Neural cell (in vitro differentiated cells): ENCODE measurements at regions not wholly inside any gene's neighbourhood (a gene's known extent, or its start where the extent isn't known, plus 50 kb on each side); places are given as distances from the start of the nearest gene placed in this dataset.

Experiments used
- H2AFZ ChIP-seq: fragments of 200-600, 300-800 bp; sonication (generic), shearing (Covaris generic); 2 replicates; pipeline ENCODE4 v1.6.0; 2014; ENCODE audit warnings: low read depth, mild to moderate bottlenecking, antibody characterized with exemption, low read length, moderate library complexity
- H3F3A ChIP-seq: fragments of 200-600 bp; shearing (Covaris generic); 2 replicates; pipeline ENCODE4 v1.6.1; 2016; ENCODE audit warnings: mild to moderate bottlenecking, moderate library complexity, mixed read lengths, antibody characterized with exemption, low read length; ENCODE audit not compliant: insufficient read depth, poor library complexity, severe bottlenecking
- H3K27ac ChIP-seq: fragments of 200-600, 300-800 bp; sonication (generic), shearing (Covaris generic); 2 replicates; pipeline ENCODE4 v1.5.1; 2014; ENCODE audit warnings: mild to moderate bottlenecking, low read length, moderate library complexity
- H3K27me3 ChIP-seq: fragments of 300-800, 200-600 bp; sonication (generic), shearing (Covaris generic); 2 replicates; pipeline ENCODE4 v1.6.0; 2014; ENCODE audit warnings: mild to moderate bottlenecking, low read depth, low read length, moderate library complexity; ENCODE audit not compliant: insufficient read depth
- H3K36me3 ChIP-seq: fragments of 300-800, 200-600 bp; sonication (generic), shearing (Covaris generic); 2 replicates; pipeline ENCODE4 v1.5.1; 2014; ENCODE audit warnings: mild to moderate bottlenecking, antibody characterized with exemption, low read length, moderate library complexity; ENCODE audit not compliant: insufficient read depth
- H3K4me2 ChIP-seq: fragments of 300-800, 200-600 bp; sonication (generic), shearing (Covaris generic); 2 replicates; pipeline ENCODE4 v1.6.0; 2014; ENCODE audit warnings: mild to moderate bottlenecking, low read length
- H3K4me3 ChIP-seq: fragments of 300-800, 200-600 bp; sonication (generic), shearing (Covaris generic); 2 replicates; pipeline ENCODE4 v1.5.1; 2014; ENCODE audit warnings: mild to moderate bottlenecking, low read length, moderate library complexity
- H3K79me2 ChIP-seq: fragments of 200-600 bp; shearing (Covaris generic); replicated peaks from 2 replicates; pipeline ENCODE4 v1.6.0; 2014; ENCODE audit warnings: mild to moderate bottlenecking, low read length, moderate library complexity; ENCODE audit not compliant: insufficient read depth
- H3K9ac ChIP-seq: fragments of 300-800, 200-600 bp; sonication (generic), shearing (Covaris generic); 2 replicates; pipeline ENCODE4 v1.6.1; 2016; ENCODE audit warnings: mild to moderate bottlenecking, low read length, mixed read lengths
- H3K9me2 ChIP-seq: fragments of 200-600 bp; shearing (Covaris generic); 2 replicates; pipeline ENCODE4 v1.6.1; 2016; ENCODE audit warnings: mild to moderate bottlenecking, low read length, mixed read lengths; ENCODE audit not compliant: insufficient read depth
- H3K9me3 ChIP-seq: fragments of 200-600, 300-800 bp; sonication (generic), shearing (Covaris generic); 2 replicates; pipeline ENCODE4 v1.6.1; 2016; ENCODE audit warnings: mild to moderate bottlenecking, mixed run types, low read length, moderate library complexity, mixed read lengths
- H4K20me1 ChIP-seq: fragments of 200-600 bp; shearing (Covaris generic); 2 replicates; pipeline ENCODE4 v1.6.1; 2016; ENCODE audit warnings: mild to moderate bottlenecking, mixed run types; ENCODE audit not compliant: insufficient read depth
- CTCF ChIP-seq: fragments of 450-650 bp; IDR thresholded peaks from 2 replicates; pipeline ENCODE4 v1.5.1; 2014; ENCODE audit warnings: antibody characterized with exemption, mild to moderate bottlenecking, moderate library complexity; ENCODE audit not compliant: poor library complexity, severe bottlenecking
- EP300 ChIP-seq: fragments of 450-650 bp; conservative IDR thresholded peaks from 2 replicates; pipeline ENCODE4 v1.6.1; 2014; ENCODE audit warnings: antibody characterized with exemption, mild to moderate bottlenecking, moderate library complexity; ENCODE audit not compliant: poor library complexity, severe bottlenecking
- EZH2 ChIP-seq: fragments of 200-600, 300-800 bp; shearing (Covaris generic), sonication (generic); IDR thresholded peaks from 2 replicates; pipeline ENCODE4 v1.6.1; 2014; ENCODE audit warnings: antibody characterized with exemption, low read length, borderline replicate concordance, mild to moderate bottlenecking; ENCODE audit not compliant: insufficient read depth, poor library complexity, severe bottlenecking
- MXI1 ChIP-seq: fragments of 450-650 bp; conservative IDR thresholded peaks from 2 replicates; pipeline ENCODE4 v1.6.1; 2014; ENCODE audit warnings: antibody characterized with exemption, mild to moderate bottlenecking; ENCODE audit not compliant: poor library complexity, severe bottlenecking
- POLR2AphosphoS5 ChIP-seq: IDR thresholded peaks from 2 replicates; pipeline ENCODE4 v1.6.1; 2012
- RAD21 ChIP-seq: fragments of 450-650 bp; conservative IDR thresholded peaks from 2 replicates; pipeline ENCODE4 v1.6.1; 2014; ENCODE audit warnings: antibody characterized with exemption, mild to moderate bottlenecking, moderate library complexity
- REST ChIP-seq: IDR thresholded peaks from 2 replicates; pipeline ENCODE4 v1.6.1; 2012; ENCODE audit warnings: borderline replicate concordance
- SMC3 ChIP-seq: fragments of 450-650 bp; conservative IDR thresholded peaks from 2 replicates; pipeline ENCODE4 v1.6.1; 2014; ENCODE audit warnings: antibody characterized with exemption, mild to moderate bottlenecking, moderate library complexity; ENCODE audit not compliant: poor library complexity
- TAF1 ChIP-seq: IDR thresholded peaks from 2 replicates; pipeline ENCODE4 v1.6.1; 2012; ENCODE audit warnings: low read depth

GRCh38 chr20:9966966-9967365, 67.8 kb upstream of the ANKEF1 start:
- no peaks in the 10 kb centered on the region for H3K9me3 ChIP-seq
- no peaks in the 10 kb centered on the region for H3K36me3 ChIP-seq
- H3K79me2 ChIP-seq = no peaks in the 10 kb centered on the region
- H3K9me2 ChIP-seq = no peaks in the 10 kb centered on the region
- H3K27ac ChIP-seq = no peak overlapping the region
- H3K4me3 ChIP-seq = no peak overlapping the region
- no peak overlapping the region for H3K9ac ChIP-seq
- H3K27me3 ChIP-seq = no peaks in the 10 kb centered on the region
- no peaks in the 10 kb centered on the region for H3F3A ChIP-seq
- no peak overlapping the region for H3K4me2 ChIP-seq
- TF ChIP-seq EZH2 (no peak), EP300 (no peak), CTCF (peak; percentile 37)
- no peaks in the 10 kb centered on the region for H4K20me1 ChIP-seq
- H2AFZ ChIP-seq = no peak overlapping the region

- no peaks in the 10 kb centered on the region for H3K9me3 ChIP-seq
- H3K4me2 ChIP-seq = no peak overlapping the region
- H3K4me3 ChIP-seq = no peak overlapping the region
- no peak overlapping the region for H3K27ac ChIP-seq
- H3K9ac ChIP-seq = no peak overlapping the region
- no peak overlapping the region for H2AFZ ChIP-seq
- no peaks in the 10 kb centered on the region for H3K9me2 ChIP-seq
- TF ChIP-seq SMC3 = no peak
- TF ChIP-seq RAD21 = no peak
- no peak for TF ChIP-seq MXI1
- no peak for TF ChIP-seq REST
- no peak for TF ChIP-seq EP300
- no peak for TF ChIP-seq CTCF
- TF ChIP-seq EZH2 = no peak
- no peak for TF ChIP-seq TAF1
- TF ChIP-seq POLR2AphosphoS5 = no peak
- no peaks in the 10 kb centered on the region for H3K27me3 ChIP-seq
- H3K36me3 ChIP-seq = no peaks in the 10 kb centered on the region
- H4K20me1 ChIP-seq = no peaks in the 10 kb centered on the region
- H3K79me2 ChIP-seq = no peaks in the 10 kb centered on the region
- no peaks in the 10 kb centered on the region for H3F3A ChIP-seq
Measured at GRCh38 chr20:9963029-9963428, 71.8 kb upstream of the ANKEF1 start.
